ENCODE measurements at regions not wholly inside any gene's neighbourhood (a gene's known extent, or its start where the extent isn't known, plus 50 kb on each side); places are given as distances from the start of the nearest gene placed in this dataset.

- TF ChIP-seq CTCF (IDR thresholded peaks at IDR 0.05; ENCODE audit: extremely low read depth in 1 of 2, insufficient read depth in 1 of 2, low read depth in 1 of 2, low read length in 2 of 2), result no peak
- no peak for TF ChIP-seq EZH2 (IDR thresholded peaks at IDR 0.05; ENCODE audit: borderline replicate concordance, low read depth, low read length, severe bottlenecking)
- TF ChIP-seq POLR2AphosphoS5 (IDR thresholded peaks at IDR 0.05; ENCODE audit: insufficient read depth, low read depth, low read length), result no peak
Observed at GRCh38 chr5:2128686-2129355, 246.1 kb upstream of the IRX4 start.

Data from endothelial cell of umbilical vein (primary cell).